Kidney (tissue), 13 donors: ENCODE measurements at regions not wholly inside any gene's neighbourhood (a gene's known extent, or its start where the extent isn't known, plus 50 kb on each side); places are given as distances from the start of the nearest gene placed in this dataset.

Experiments used
- DNase-seq, 5 donors: peaks; one replicate each; pipeline ENCODE4 v3.0.0-alpha.2; 2013 to 2020
- FAIRE-seq: peaks from 2 replicates; lab custom pipeline; 2012; peaks lifted over from hg19 to GRCh38; lab: Jason Lieb, UNC
- H3K27ac ChIP-seq, 2 donors: one replicate each; pipeline ENCODE4 v1.7.0; 2013; ENCODE audit warnings: low read depth in 2 of 2, low read length in 2 of 2, inconsistent platforms in 1 of 2
- H3K27me3 ChIP-seq: one replicate; pipeline ENCODE4 v1.7.1; 2013; ENCODE audit warnings: low read length, inconsistent platforms; ENCODE audit not compliant: control insufficient read depth, insufficient read depth
- H3K36me3 ChIP-seq, 3 donors: one replicate each; pipeline versions ENCODE4 v1.7.0 to v1.7.1; 2013; ENCODE audit warnings: low read length in 3 of 3, control low read depth in 1 of 3, inconsistent platforms in 1 of 3; ENCODE audit not compliant: insufficient read depth in 3 of 3, control insufficient read depth in 2 of 3
- H3K4me1 ChIP-seq, 3 donors: one replicate each; pipeline versions ENCODE4 v1.7.0 to v1.7.1; 2013; ENCODE audit warnings: low read length in 3 of 3, inconsistent platforms in 1 of 3, low read depth in 1 of 3; ENCODE audit not compliant: control insufficient read depth in 2 of 3, insufficient read depth in 2 of 3
- H3K4me3 ChIP-seq, 3 donors: one replicate each; pipeline versions ENCODE4 v1.7.0 to v1.8.1; 2013; ENCODE audit warnings: low read length in 3 of 3, control low read depth in 1 of 3, inconsistent platforms in 1 of 3
- H3K9ac ChIP-seq, 3 donors: one replicate each; pipeline versions ENCODE4 v1.7.0 to v1.7.1; 2013; ENCODE audit warnings: low read length in 3 of 3, control low read depth in 1 of 3, inconsistent platforms in 1 of 3
- H3K9me3 ChIP-seq, 3 donors: one replicate each; pipeline versions ENCODE4 v1.7.0 to v1.7.1; 2013; ENCODE audit warnings: low read length in 3 of 3, control low read depth in 1 of 3, inconsistent platforms in 1 of 3; ENCODE audit not compliant: control insufficient read depth in 2 of 3, insufficient read depth in 1 of 3
- intact Hi-C: fragments of 100-400 bp; cut with DNase I; formaldehyde crosslinking; loops from one replicate; pipeline ENCODE4 v1.11.1; 2022
- TF ChIP-seq, protein P1 (sequence below): IDR thresholded peaks from 3 replicates; pipeline ENCODE4 v1.5.1; 2012; ENCODE audit warnings: mild to moderate bottlenecking, moderate library complexity, borderline replicate concordance; ENCODE audit not compliant: insufficient read depth; ENCODE audit errors: extremely low read depth
- donor health status: control.
- donor health status: control.
- donor health status: control.
- donor health status: control.
- donor health status: control.
- donor health status: DM: yes; HTN: yes; CAD: no.
- donor health status: Normal renal cell carcinoma (clear cell type).

DNA sequence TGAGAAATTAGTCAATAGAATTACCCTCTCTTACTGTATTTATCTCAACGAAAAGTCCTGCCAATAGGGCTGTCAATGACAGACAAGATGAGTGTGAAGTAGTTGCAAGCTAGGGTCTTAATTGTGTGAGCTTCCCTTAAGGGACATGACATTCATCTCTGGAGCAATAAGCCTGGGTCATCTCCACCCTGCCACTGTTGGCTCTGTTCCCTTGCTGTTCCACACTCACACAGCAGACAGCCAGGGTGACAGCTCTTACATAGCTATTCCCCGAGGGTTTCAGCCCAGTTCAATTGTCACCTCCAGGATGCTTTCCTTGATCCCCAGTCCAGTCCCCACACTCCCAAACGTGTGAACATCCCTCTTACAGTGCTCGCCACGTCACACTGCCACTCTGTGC is 215.0 kb downstream of the NXPE2 start:
- H3K4me3 ChIP-seq: no peak overlapping the region
- no peak for DNase-seq

DNA sequence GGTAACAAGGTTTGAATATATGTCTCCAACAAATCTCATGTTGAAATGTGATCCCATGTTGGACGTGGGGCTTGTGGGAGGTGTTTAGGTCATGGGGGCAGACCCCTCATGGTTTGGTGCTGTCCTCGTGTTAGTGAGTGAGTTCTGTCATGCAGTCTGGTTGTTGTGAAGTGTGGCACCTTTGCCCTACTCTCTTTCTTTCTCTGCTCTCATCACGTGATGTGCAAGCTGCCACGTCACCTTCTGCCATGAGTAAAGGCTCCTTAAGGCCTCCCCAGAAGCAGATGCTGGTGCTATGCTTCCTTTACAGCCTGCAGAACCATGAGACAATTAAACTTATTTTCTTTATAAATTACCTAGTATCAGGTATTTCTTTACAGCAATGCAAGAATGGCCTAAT is 218.3 kb downstream of the NXPE2 start:
- no peaks in the 10 kb centered on the region for H3K36me3 ChIP-seq
- DNase-seq (no peak), FAIRE-seq (no peak)
- no peaks in the 10 kb centered on the region for H3K27me3 ChIP-seq
- no peak overlapping the region for H3K9ac ChIP-seq
- intact Hi-C loops: no loop called here
- no peaks in the 10 kb centered on the region for H3K9me3 ChIP-seq
- no peak overlapping the region for H3K4me3 ChIP-seq
- no peak overlapping the region for H3K27ac ChIP-seq
- TF ChIP-seq, protein P1, sequence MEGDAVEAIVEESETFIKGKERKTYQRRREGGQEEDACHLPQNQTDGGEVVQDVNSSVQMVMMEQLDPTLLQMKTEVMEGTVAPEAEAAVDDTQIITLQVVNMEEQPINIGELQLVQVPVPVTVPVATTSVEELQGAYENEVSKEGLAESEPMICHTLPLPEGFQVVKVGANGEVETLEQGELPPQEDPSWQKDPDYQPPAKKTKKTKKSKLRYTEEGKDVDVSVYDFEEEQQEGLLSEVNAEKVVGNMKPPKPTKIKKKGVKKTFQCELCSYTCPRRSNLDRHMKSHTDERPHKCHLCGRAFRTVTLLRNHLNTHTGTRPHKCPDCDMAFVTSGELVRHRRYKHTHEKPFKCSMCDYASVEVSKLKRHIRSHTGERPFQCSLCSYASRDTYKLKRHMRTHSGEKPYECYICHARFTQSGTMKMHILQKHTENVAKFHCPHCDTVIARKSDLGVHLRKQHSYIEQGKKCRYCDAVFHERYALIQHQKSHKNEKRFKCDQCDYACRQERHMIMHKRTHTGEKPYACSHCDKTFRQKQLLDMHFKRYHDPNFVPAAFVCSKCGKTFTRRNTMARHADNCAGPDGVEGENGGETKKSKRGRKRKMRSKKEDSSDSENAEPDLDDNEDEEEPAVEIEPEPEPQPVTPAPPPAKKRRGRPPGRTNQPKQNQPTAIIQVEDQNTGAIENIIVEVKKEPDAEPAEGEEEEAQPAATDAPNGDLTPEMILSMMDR: no peak
- no peaks in the 10 kb centered on the region for H3K4me1 ChIP-seq

More for the DNA sequence above, 215.0 kb downstream of the NXPE2 start:
- FAIRE-seq: no peak
- TF ChIP-seq, protein P1: no peak
- peaks cover 0 to 12% (median 3%) of the 10 kb centered on the region in 3 donors for H3K4me1 ChIP-seq
- no peak overlapping the region for H3K9ac ChIP-seq
- no peak overlapping the region for H3K27ac ChIP-seq
- H3K36me3 ChIP-seq: no peaks in the 10 kb centered on the region
- no peaks in the 10 kb centered on the region for H3K27me3 ChIP-seq
- intact Hi-C loops: no loop called here
- no peaks in the 10 kb centered on the region for H3K9me3 ChIP-seq

DNA sequence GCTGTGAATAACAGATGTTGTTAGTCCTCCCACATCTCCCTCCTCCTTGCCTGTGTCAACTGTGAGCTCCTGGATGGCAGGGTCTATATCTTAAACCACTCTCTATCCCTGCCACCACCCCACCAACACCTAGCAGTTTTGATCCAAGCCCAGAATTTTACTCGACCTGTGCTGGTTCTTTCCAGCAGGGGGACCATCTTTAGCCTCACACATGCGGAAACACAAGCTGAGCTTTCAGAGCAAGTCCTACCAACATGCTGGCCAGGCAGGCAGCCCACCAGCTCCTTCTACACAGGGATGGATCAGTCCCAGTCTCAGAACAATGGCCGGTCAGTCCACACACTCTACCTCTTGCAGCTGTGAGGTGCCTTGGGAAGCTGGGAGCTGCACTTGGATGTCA is 231.5 kb downstream of the NXPE2 start:
- H3K36me3 ChIP-seq: no peaks in the 10 kb centered on the region
- FAIRE-seq (no peak), DNase-seq (no peak)
- H3K9ac ChIP-seq: no peak overlapping the region
- H3K4me1 ChIP-seq: no peaks in the 10 kb centered on the region
- H3K27me3 ChIP-seq: no peaks in the 10 kb centered on the region
- no peaks in the 10 kb centered on the region for H3K9me3 ChIP-seq
- intact Hi-C loops: no loop called here
- H3K27ac ChIP-seq: no peak overlapping the region
- H3K4me3 ChIP-seq: no peak overlapping the region
- TF ChIP-seq, protein P1: no peak

DNA sequence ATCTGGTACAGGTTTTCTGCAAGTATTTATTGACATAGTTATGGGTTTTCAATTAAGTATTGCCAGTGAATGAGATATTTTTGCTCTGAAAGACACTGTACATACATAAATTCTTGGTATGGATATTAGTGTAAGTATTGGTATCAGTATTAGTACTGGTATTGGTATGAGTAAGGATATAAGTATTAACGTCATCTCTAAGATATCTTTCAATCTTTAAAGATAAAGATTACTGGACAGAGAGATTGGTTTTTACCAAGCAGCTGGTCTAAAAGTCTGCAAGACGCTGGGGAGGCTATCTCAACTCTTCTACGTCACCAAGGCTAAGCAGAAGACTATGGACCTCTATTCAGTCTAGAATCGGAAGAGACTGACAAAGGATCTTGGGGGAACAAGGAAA is 234.5 kb downstream of the NXPE2 start:
- H3K9me3 ChIP-seq: no peaks in the 10 kb centered on the region
- intact Hi-C loops: no loop called here
- H3K4me3 ChIP-seq: no peak overlapping the region
- H3K36me3 ChIP-seq: no peaks in the 10 kb centered on the region
- no peak overlapping the region for H3K9ac ChIP-seq
- H3K27ac ChIP-seq: no peak overlapping the region
- DNase-seq: no peak
- H3K4me1 ChIP-seq: no peaks in the 10 kb centered on the region
- TF ChIP-seq, protein P1: no peak
- no peak for FAIRE-seq
- H3K27me3 ChIP-seq: no peaks in the 10 kb centered on the region
